GM18505 (cell line): ENCODE measurements at regions not wholly inside any gene's neighbourhood (a gene's known extent, or its start where the extent isn't known, plus 50 kb on each side); places are given as distances from the start of the nearest gene placed in this dataset.
"Not testable (repeated sequence)": the region's sequence is repeated elsewhere in the genome, so short reads cannot be mapped to it uniquely, and the experiment has no call there.

Experiments
- ATAC-seq: cut with Tn5 transposase; IDR thresholded peaks from one replicate; pipeline ENCODE4 v1.9.1; 2021; ENCODE audit not compliant: unreplicated experiment
- POLR2A ChIP-seq: IDR thresholded peaks from 4 replicates; pipeline ENCODE4 v1.6.1; 2011; ENCODE audit warnings: borderline replicate concordance; ENCODE audit not compliant: insufficient read depth, insufficient read length; ENCODE audit errors: extremely low read depth

DNA sequence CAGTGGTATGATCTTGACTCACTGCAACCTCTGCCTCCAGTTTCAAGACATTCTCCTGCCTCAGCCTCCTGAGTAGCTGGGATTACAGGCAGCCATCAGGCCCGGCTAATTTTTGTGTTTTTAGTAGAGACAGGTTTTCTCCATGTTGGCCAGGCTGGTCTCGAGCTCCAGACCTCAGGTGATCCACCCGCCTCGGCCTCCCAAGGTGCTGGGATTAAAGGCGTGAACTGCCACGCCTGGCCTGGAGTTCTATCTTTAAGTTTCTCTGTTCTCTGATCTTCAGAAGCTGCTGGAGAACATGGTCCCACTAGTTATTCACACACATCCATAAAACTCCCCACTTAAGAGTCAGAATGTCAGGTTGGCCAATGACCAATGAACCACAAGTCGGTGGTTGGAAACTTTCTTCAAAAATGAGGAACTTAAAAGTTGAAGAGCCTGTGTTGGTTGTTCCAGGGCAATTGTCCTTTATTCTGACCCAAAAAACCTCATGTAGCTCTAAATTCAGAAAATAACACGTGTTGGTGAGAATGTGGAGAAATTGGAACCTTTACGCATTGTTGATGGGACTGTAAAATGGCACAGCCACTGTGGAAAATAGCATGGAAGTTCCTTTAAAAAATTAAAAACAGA is 55.9 kb upstream of the PIK3CB start:
- ATAC-seq: peak; percentile 81
- TF ChIP-seq POLR2A: no peak

DNA sequence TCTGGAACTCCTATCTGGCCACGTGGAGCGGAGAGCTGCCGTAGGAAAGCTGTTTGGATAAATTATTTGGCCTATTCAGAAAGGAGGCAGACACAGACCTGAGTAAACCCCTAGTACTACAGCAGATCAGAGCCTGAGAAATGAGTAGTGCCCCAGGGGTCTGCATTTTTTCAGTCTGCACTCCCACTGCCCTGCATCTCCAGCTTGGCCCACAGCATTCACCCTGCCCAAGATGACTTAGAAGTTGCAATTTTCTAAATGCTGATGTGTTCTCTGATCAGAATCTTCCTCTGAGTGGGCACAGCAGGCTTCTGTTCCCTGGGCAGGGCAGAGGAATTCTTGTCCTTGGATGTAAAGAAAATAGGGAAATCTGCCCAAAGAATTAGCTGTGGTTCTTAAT is 55.1 kb upstream of the PIK3CB start:
- TF ChIP-seq POLR2A: no peak
- no peak for ATAC-seq

DNA sequence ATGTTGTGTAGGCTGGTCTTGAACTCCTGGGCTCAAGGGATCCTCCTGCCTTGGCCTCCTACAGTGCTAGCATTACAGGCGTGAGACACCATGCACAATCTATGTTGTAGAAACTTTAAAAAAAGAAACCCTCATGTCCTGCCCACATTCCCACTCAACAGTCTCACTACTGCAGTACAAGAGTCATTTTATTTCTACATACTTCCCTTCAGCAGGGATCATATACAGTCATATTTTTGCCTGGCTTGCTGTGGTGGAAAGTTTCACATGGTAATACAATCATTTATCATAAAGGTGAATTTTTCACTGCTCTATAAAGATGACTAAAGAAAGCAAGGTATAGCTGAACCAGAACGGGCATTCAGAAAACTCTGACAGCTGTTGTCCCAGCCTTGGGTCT is 53.8 kb upstream of the PIK3CB start:
- TF ChIP-seq POLR2A: no peak
- ATAC-seq: no peak

DNA sequence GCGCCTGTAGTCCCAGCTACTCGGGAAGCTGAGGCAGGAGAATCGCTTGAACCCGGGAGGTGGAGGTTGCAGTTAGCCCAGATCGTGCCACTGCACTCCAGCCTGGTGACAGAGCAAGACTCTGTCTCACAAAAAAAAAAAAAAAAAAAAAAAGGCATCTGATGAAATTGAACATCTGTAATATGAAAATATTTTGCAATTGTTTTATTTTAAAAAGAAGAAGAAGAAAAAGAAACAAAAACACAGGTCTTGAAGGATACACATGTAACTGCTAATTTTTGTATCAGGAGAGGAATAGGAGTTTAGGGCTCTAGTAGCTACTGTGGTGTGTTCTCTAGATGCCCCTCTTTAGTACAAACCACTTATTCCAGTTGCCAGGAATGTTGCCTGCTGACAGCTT is 51.4 kb upstream of the PIK3CB start:
- ATAC-seq: not testable (repeated sequence)
